ENCODE measurements at regions not wholly inside any gene's neighbourhood (a gene's known extent, or its start where the extent isn't known, plus 50 kb on each side); places are given as distances from the start of the nearest gene placed in this dataset.

- Histone ChIP-seq H3K4me3 (no peak overlapping the region), H3K9me3 (no peaks in the 10 kb centered on the region), H3K4me1 (no peaks in the 10 kb centered on the region), H3K36me3 (no peaks in the 10 kb centered on the region), H3K27me3 (no peaks in the 10 kb centered on the region), H3K27ac (no peak overlapping the region)
- intact Hi-C loops (cut with DNase I) = no loop called here
- no peak for DNase-seq (ENCODE audit: low spot score in 2 of 2)
- no peak for TF ChIP-seq CTCF (IDR thresholded peaks at IDR 0.05)
These were observed 286.2 kb downstream of the TFAP2A start for GRCh38 chr6:10128721-10129120.

GRCh38 chr6:10122164-10122563 lies 292.7 kb downstream of the TFAP2A start:
- intact Hi-C loops (cut with DNase I) = no loop called here
- Histone ChIP-seq H3K4me3 (no peak overlapping the region), H3K4me1 (no peaks in the 10 kb centered on the region), H3K27me3 (no peaks in the 10 kb centered on the region), H3K27ac (no peak overlapping the region), H3K9me3 (no peaks in the 10 kb centered on the region), H3K36me3 (no peaks in the 10 kb centered on the region)
- no peak for DNase-seq (ENCODE audit: low spot score in 2 of 2)
- TF ChIP-seq CTCF (IDR thresholded peaks at IDR 0.05) = no peak

- no peak overlapping the region for H3K4me3 ChIP-seq
- no peaks in the 10 kb centered on the region for H3K4me1 ChIP-seq
- H3K36me3 ChIP-seq = no peaks in the 10 kb centered on the region
- no peak overlapping the region for H3K27ac ChIP-seq
- no peaks in the 10 kb centered on the region for H3K9me3 ChIP-seq
- no peaks in the 10 kb centered on the region for H3K27me3 ChIP-seq
- no peak for TF ChIP-seq CTCF (IDR thresholded peaks at IDR 0.05)
- DNase-seq (ENCODE audit: low spot score in 2 of 2) = no peak
- intact Hi-C loops (cut with DNase I) = no loop called here
These were observed 301.9 kb downstream of the TFAP2A start for GRCh38 chr6:10112871-10113549.

- no peak overlapping the region for H3K27ac ChIP-seq
- no peaks in the 10 kb centered on the region for H3K4me1 ChIP-seq
- TF ChIP-seq CTCF (IDR thresholded peaks at IDR 0.05) = no peak
- DNase-seq (ENCODE audit: low spot score in 2 of 2) = no peak
- H3K36me3 ChIP-seq = no peaks in the 10 kb centered on the region
- no peaks in the 10 kb centered on the region for H3K27me3 ChIP-seq
- H3K4me3 ChIP-seq = no peak overlapping the region
- no peaks in the 10 kb centered on the region for H3K9me3 ChIP-seq
- intact Hi-C loops (cut with DNase I) = no loop called here
These were observed 302.9 kb downstream of the TFAP2A start for GRCh38 chr6:10111975-10112374.

- intact Hi-C loops (cut with DNase I) = no loop called here
These were observed 313.2 kb downstream of the TFAP2A start for GRCh38 chr6:10101551-10102252.

More at GRCh38 chr6:10101551-10102252, 313.2 kb downstream of the TFAP2A start:
- Histone ChIP-seq H3K4me3 (no peak overlapping the region), H3K9me3 (no peaks in the 10 kb centered on the region), H3K4me1 (no peaks in the 10 kb centered on the region), H3K27me3 (no peaks in the 10 kb centered on the region), H3K36me3 (no peaks in the 10 kb centered on the region), H3K27ac (no peak overlapping the region)
- TF ChIP-seq CTCF (IDR thresholded peaks at IDR 0.05) = no peak
- DNase-seq (ENCODE audit: low spot score in 2 of 2) = no peak

Data from ascending aorta (tissue), 2 donors.